GM18505 (cell line): ENCODE measurements at regions not wholly inside any gene's neighbourhood (a gene's known extent, or its start where the extent isn't known, plus 50 kb on each side); places are given as distances from the start of the nearest gene placed in this dataset.
"Not testable (repeated sequence)": the region's sequence is repeated elsewhere in the genome, so short reads cannot be mapped to it uniquely, and the experiment has no call there.

Experiments used
- ATAC-seq: cut with Tn5 transposase; IDR thresholded peaks from one replicate; pipeline ENCODE4 v1.9.1; 2021; ENCODE audit not compliant: unreplicated experiment
- POLR2A ChIP-seq: IDR thresholded peaks from 4 replicates; pipeline ENCODE4 v1.6.1; 2011; ENCODE audit warnings: borderline replicate concordance; ENCODE audit not compliant: insufficient read depth, insufficient read length; ENCODE audit errors: extremely low read depth

- ATAC-seq, result no peak
- no peak for TF ChIP-seq POLR2A
Measured at GRCh38 chr14:105616802-105617192, 90.4 kb downstream of the TMEM121 start.

GRCh38 chr14:105617201-105617777, 90.9 kb downstream of the TMEM121 start:
- TF ChIP-seq POLR2A, result no peak
- no peak for ATAC-seq

GRCh38 chr14:105617805-105618204, 91.4 kb downstream of the TMEM121 start:
- ATAC-seq, result not testable (repeated sequence)

- ATAC-seq, result not testable (repeated sequence)
Measured at GRCh38 chr14:105619324-105619723, 92.9 kb downstream of the TMEM121 start.

- ATAC-seq, result not testable (repeated sequence)
Measured at GRCh38 chr14:105620178-105620864, 93.9 kb downstream of the TMEM121 start.

- ATAC-seq, result not testable (repeated sequence)
Measured at GRCh38 chr14:105620865-105621471, 94.6 kb downstream of the TMEM121 start.

GRCh38 chr14:105621479-105622328, 95.3 kb downstream of the TMEM121 start:
- ATAC-seq, result not testable (repeated sequence)

- ATAC-seq, result no peak
- TF ChIP-seq POLR2A, result no peak
Measured at GRCh38 chr14:105622329-105622955, 96.1 kb downstream of the TMEM121 start.

GRCh38 chr14:105623178-105623577, 96.8 kb downstream of the TMEM121 start:
- ATAC-seq, result not testable (repeated sequence)

- ATAC-seq, result not testable (repeated sequence)
Measured at GRCh38 chr14:105624346-105624745, 98.0 kb downstream of the TMEM121 start.

GRCh38 chr14:105624749-105625434, 98.5 kb downstream of the TMEM121 start:
- ATAC-seq, result not testable (repeated sequence)

- not testable (repeated sequence) for ATAC-seq
Measured at GRCh38 chr14:105625448-105625847, 99.1 kb downstream of the TMEM121 start.

GRCh38 chr14:105626111-105626510, 99.7 kb downstream of the TMEM121 start:
- ATAC-seq, result not testable (repeated sequence)

GRCh38 chr14:105626651-105627050, 100.3 kb downstream of the TMEM121 start:
- ATAC-seq, result not testable (repeated sequence)

- ATAC-seq, result not testable (repeated sequence)
Measured at GRCh38 chr14:105627287-105627686, 100.9 kb downstream of the TMEM121 start.
